GM18505 (cell line): ENCODE measurements at regions not wholly inside any gene's neighbourhood (a gene's known extent, or its start where the extent isn't known, plus 50 kb on each side); places are given as distances from the start of the nearest gene placed in this dataset.

Experiments
- ATAC-seq: cut with Tn5 transposase; IDR thresholded peaks from one replicate; pipeline ENCODE4 v1.9.1; 2021; ENCODE audit not compliant: unreplicated experiment
- POLR2A ChIP-seq: IDR thresholded peaks from 4 replicates; pipeline ENCODE4 v1.6.1; 2011; ENCODE audit warnings: borderline replicate concordance; ENCODE audit not compliant: insufficient read depth, insufficient read length; ENCODE audit errors: extremely low read depth

GRCh38 chr16:65782611-65783600 lies 583.6 kb upstream of the CDH5 start:
- ATAC-seq, result no peak
- no peak for TF ChIP-seq POLR2A

GRCh38 chr16:65781855-65782254 lies 584.6 kb upstream of the CDH5 start:
- no peak for TF ChIP-seq POLR2A
- no peak for ATAC-seq

GRCh38 chr16:65781363-65781762 lies 585.1 kb upstream of the CDH5 start:
- no peak for TF ChIP-seq POLR2A
- ATAC-seq, result no peak

GRCh38 chr16:65779201-65779600 lies 587.3 kb upstream of the CDH5 start:
- no peak for ATAC-seq
- no peak for TF ChIP-seq POLR2A

GRCh38 chr16:65776639-65777183 lies 589.8 kb upstream of the CDH5 start:
- no peak for TF ChIP-seq POLR2A
- no peak for ATAC-seq

GRCh38 chr16:65775829-65776228 lies 590.7 kb upstream of the CDH5 start:
- no peak for ATAC-seq

GRCh38 chr16:65774350-65774749 lies 592.1 kb upstream of the CDH5 start:
- TF ChIP-seq POLR2A, result no peak
- no peak for ATAC-seq

More at GRCh38 chr16:65775829-65776228, 590.7 kb upstream of the CDH5 start:
- no peak for TF ChIP-seq POLR2A

- no peak for ATAC-seq
- no peak for TF ChIP-seq POLR2A
These were observed 593.1 kb upstream of the CDH5 start for GRCh38 chr16:65773301-65773874.

GRCh38 chr16:65772134-65772732 lies 594.3 kb upstream of the CDH5 start:
- no peak for ATAC-seq

GRCh38 chr16:65771707-65772106 lies 594.8 kb upstream of the CDH5 start:
- TF ChIP-seq POLR2A, result no peak
- ATAC-seq, result no peak

More at GRCh38 chr16:65772134-65772732, 594.3 kb upstream of the CDH5 start:
- no peak for TF ChIP-seq POLR2A

GRCh38 chr16:65770752-65771151 lies 595.7 kb upstream of the CDH5 start:
- ATAC-seq, result no peak
- no peak for TF ChIP-seq POLR2A

GRCh38 chr16:65769776-65770438 lies 596.6 kb upstream of the CDH5 start:
- TF ChIP-seq POLR2A, result no peak
- no peak for ATAC-seq

- no peak for ATAC-seq
- TF ChIP-seq POLR2A, result no peak
These were observed 597.4 kb upstream of the CDH5 start for GRCh38 chr16:65769055-65769465.
